ENCODE measurements at regions not wholly inside any gene's neighbourhood (a gene's known extent, or its start where the extent isn't known, plus 50 kb on each side); places are given as distances from the start of the nearest gene placed in this dataset.

GRCh38 chr2:152861349-152861942 is 143.0 kb downstream of the ARL6IP6 start:
- DNase-seq, result peak; percentile 33 to 39

DNA sequence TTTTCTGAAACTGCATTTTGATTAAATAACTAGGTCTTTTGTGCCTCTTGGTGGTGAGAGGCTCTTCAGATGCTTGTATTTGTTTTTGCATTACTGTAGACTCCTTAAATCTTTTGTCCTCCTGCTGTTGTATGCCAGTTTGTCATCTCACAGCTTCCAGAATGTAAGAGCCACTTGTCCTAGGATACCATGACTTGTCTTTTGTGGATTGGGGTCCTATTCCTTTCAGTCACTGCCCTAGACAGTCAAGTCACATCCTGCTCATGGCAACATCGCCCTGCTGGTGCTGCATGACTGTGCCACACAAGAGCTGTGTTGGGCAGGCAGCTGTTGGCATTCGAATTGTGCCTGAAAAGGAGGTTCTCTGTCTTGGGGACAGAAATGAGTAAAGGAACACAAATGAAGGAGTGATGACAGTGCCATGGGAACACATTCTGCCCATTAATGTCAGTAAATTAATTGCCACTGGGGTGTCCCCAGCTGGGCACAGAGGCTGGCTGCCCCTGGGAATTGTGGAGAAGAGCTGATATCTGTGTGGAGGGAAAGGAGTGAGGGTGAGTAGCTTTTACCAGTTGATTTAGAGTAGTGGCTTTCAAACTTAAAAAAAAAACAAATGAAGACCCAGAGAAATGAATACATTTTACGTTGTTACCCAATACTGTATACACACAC is 140.3 kb downstream of the ARL6IP6 start:
- DNase-seq, result no peak

DNA sequence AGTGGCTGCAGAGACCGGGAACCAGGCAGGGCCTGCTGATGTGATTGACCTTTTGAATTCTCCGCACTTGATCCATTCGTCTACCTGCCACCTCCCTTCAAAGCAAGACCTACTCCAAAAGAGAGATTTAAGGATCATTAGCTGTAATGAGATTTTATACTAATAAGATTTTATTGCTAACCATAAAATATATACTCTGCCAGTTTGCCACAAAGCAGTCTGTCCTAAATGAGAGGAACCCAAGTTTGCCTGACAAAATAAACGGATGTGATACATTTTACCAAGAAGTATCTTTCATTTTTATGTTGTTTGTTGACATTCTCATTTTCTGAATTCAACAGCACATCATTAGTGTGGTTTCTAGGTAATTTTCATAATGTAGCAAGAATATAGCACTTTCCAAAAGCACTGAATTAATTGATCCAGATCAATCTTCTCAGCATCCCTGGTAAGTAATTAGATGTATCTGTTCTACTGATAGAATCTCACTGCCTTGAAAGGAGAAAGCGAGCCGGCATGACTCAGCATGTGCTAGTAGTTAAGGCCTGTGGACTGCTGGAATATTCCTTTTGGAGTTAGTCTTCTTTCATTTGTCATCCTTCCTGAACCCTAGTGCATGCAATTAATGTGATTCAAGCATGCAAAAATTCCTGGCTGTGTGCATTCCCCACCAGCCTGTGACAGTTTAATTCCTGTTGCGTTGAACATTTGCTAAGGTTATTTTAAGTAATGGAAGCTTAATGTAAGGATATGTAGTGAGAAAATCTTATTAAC is 128.5 kb downstream of the ARL6IP6 start:
- no peak for DNase-seq

DNA sequence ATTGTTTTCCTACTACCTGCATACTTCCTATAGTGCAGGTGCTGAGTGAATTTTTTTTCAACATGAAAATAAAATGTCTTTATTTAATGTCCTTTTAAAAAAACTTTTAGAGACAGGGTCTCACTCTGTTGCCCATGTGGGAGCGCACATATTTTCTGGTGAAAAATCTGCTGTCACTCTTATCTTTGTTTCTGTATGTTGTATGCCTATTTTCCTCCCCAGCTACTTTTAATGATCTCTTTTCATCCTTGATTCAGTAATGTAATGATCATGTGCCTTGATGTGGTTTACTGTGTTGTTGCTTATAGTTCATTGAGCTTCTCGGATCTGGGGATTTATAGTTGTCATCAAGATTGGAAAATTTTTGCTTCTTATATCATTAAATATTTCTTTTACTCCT is 117.3 kb downstream of the ARL6IP6 start:
- DNase-seq, result no peak

- no peak for DNase-seq
Observed at GRCh38 chr2:152827944-152828343, 109.5 kb downstream of the ARL6IP6 start.

GRCh38 chr2:152826581-152827279 is 108.3 kb downstream of the ARL6IP6 start:
- no peak for DNase-seq

DNA sequence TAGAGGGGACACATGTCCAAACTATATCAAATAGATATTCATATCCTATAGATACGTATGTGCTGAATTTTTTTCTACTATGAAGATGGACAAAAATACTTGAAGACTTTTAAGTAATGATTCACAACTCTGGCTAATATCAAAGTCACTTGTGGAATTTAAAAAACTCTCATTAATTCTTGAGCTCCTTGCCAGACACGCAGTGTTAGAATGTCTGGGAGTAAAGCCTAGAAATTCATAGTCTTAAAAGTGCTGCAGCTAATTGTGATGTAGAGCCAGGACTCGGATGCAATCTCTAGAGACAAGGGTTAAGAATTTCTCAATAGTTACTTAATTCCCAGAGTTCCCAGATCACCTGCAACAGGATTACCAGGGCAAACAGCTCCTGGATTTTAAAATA is 107.4 kb downstream of the ARL6IP6 start:
- no peak for DNase-seq

- DNase-seq, result no peak
Observed at GRCh38 chr2:152823905-152824304, 105.5 kb downstream of the ARL6IP6 start.

GRCh38 chr2:152822676-152823075 is 104.3 kb downstream of the ARL6IP6 start:
- no peak for DNase-seq

DNA sequence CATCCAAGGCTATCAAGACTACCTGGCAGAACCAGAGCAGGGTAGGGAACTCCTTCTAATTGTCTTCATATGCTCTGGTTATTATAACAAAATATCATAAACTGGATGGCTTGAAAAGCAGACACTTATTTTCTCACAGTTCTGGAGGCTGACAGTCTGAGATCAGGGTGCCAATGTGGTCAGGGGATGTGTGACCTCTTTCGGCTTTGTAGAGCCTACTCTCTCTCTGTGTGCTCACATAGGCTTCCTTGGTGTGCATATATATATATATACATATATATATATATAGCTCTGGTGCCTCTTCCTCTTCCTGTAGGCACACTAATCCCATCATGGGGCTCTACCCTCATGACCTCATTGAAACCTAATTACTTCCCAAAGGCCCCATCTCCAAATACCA is 101.6 kb downstream of the ARL6IP6 start:
- DNase-seq, result no peak

- no peak for DNase-seq
Observed at GRCh38 chr2:152815634-152816257, 97.3 kb downstream of the ARL6IP6 start.

DNA sequence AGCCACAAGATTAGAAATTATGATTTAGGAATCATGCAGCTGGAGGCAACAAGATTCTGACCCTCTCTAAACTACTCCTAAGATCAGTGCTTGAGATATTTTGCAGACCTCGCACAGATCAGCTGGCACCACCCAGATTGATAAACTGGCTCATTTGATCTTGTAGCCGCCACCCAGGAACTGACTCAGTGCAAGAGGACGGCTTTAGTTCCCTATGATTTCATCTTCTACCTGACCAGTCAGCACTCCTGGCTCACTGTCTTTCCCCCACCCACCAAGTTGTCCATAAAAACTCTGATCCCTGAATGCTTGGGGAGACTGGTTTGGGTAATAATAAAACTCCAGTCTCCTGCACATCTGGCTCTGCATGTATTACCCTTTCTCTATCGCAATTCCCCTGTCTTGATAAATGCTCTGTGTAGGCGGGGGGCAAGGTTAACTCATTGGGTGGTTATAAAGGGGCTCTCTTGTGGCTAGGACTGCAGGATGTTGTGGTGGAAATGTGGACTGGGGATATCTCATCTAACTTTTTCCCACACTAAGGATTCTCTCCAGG is 96.1 kb downstream of the ARL6IP6 start:
- DNase-seq, result no peak

GRCh38 chr2:152813351-152813750 is 94.9 kb downstream of the ARL6IP6 start:
- no peak for DNase-seq

Measured in AML-193 (cell line).